SU-DHL-6 (cell line): ENCODE measurements at regions not wholly inside any gene's neighbourhood (a gene's known extent, or its start where the extent isn't known, plus 50 kb on each side); places are given as distances from the start of the nearest gene placed in this dataset.

Experiments
- EZH2phosphoT487 ChIP-seq: fragments of 200-600 bp; sonication (generic), shearing (Covaris generic); conservative IDR thresholded peaks from 2 replicates; pipeline ENCODE4 v1.6.1; 2018; ENCODE audit warnings: mild to moderate bottlenecking, antibody characterized with exemption, low read length, moderate library complexity, mixed read lengths
- TF ChIP-seq, protein P1 (sequence below): fragments of 200-600 bp; sonication (generic); IDR thresholded peaks from one replicate; pipeline ENCODE4 v1.5.1; 2017; ENCODE audit warnings: antibody characterized with exemption, mild to moderate bottlenecking, low read length, moderate library complexity; ENCODE audit not compliant: insufficient read depth, poor library complexity, severe bottlenecking

DNA sequence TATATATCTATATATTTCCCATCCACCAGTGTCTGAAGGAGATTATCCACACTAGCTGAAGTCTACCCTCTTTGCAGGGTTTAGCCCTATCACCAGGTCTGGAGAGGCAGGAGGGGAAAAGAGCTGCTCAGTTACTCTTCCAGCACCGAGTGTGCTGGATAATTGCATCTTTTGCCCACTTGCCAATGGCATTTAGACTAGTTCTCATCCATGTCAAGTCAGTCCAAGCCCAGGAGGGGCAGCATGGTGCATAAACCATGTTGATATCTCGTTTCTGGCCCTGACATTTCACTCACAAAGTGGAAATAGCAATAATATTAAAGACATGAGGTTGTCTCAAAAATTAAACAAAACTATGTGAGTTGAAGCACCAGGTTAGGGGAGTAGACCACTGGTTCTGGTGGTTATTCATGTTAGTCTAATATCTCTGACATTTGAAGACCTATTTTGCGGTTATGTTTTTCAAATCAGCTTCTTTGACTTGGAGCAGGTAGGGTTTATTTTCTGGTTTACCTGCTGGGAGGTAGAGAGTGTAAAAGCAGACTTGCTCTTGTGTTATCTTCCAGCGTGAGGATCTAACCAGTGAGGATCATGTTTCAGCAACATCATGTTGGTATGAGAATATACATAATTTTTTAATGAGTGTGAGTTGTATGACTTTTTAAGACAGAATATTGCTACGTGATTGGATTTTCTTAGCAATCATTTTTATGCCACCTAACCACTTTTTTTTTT lies 273.2 kb upstream of the KIRREL3 start:
- TF ChIP-seq, protein P1, sequence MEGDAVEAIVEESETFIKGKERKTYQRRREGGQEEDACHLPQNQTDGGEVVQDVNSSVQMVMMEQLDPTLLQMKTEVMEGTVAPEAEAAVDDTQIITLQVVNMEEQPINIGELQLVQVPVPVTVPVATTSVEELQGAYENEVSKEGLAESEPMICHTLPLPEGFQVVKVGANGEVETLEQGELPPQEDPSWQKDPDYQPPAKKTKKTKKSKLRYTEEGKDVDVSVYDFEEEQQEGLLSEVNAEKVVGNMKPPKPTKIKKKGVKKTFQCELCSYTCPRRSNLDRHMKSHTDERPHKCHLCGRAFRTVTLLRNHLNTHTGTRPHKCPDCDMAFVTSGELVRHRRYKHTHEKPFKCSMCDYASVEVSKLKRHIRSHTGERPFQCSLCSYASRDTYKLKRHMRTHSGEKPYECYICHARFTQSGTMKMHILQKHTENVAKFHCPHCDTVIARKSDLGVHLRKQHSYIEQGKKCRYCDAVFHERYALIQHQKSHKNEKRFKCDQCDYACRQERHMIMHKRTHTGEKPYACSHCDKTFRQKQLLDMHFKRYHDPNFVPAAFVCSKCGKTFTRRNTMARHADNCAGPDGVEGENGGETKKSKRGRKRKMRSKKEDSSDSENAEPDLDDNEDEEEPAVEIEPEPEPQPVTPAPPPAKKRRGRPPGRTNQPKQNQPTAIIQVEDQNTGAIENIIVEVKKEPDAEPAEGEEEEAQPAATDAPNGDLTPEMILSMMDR = no peak
- TF ChIP-seq EZH2phosphoT487 = no peak
